ENCODE measurements at regions not wholly inside any gene's neighbourhood (a gene's known extent, or its start where the extent isn't known, plus 50 kb on each side); places are given as distances from the start of the nearest gene placed in this dataset.

GRCh38 chr7:67976490-67976889 is 979.9 kb downstream of the TYW1 start:
- no peak for TF ChIP-seq CTCF (IDR thresholded peaks at IDR 0.05 in 4 of 5, conservative IDR thresholded peaks at IDR 0.05 in 1 of 5)
- no peak for TF ChIP-seq POLR2A (IDR thresholded peaks at IDR 0.05)

Measured in gastrocnemius medialis (tissue), 4 donors.